ENCODE measurements at regions not wholly inside any gene's neighbourhood (a gene's known extent, or its start where the extent isn't known, plus 50 kb on each side); places are given as distances from the start of the nearest gene placed in this dataset.

GRCh38 chr18:60007661-60008060 is 107.9 kb downstream of the PMAIP1 start:
- Histone ChIP-seq H3K27ac (no peak overlapping the region), H3K9me3 (ENCODE audit: low read depth) (no peaks in the 10 kb centered on the region), H3K27me3 (no peaks in the 10 kb centered on the region), H3K9me2 (replicated peaks; ENCODE audit: insufficient read depth) (no peaks in the 10 kb centered on the region), H3K36me3 (replicated peaks; ENCODE audit: insufficient read depth, low read depth) (no peaks in the 10 kb centered on the region), H3K79me2 (no peaks in the 10 kb centered on the region), H2AFZ (no peak overlapping the region), H4K20me1 (ENCODE audit: insufficient read depth, poor library complexity, severe bottlenecking) (no peaks in the 10 kb centered on the region), H3K4me1 (ENCODE audit: insufficient read depth) (no peaks in the 10 kb centered on the region), H3K4me2 (no peak overlapping the region), H3K4me3 (no peak overlapping the region)
- WGBS (ENCODE audit: low lambda C conversion rate, missing lambda C conversion rate) = 79% methylated on average over 2 of the region's 2 CpGs
- DNase-seq (ENCODE audit: low spot score) = no peak
- TF ChIP-seq CTCF (IDR thresholded peaks at IDR 0.05; ENCODE audit: poor library complexity) = no peak

- WGBS (ENCODE audit: low lambda C conversion rate, missing lambda C conversion rate) = 90% methylated on average over 16 of the region's 16 CpGs
- Histone ChIP-seq H3K9me2 (replicated peaks; ENCODE audit: insufficient read depth) (no peaks in the 10 kb centered on the region), H3K36me3 (replicated peaks; ENCODE audit: insufficient read depth, low read depth) (no peaks in the 10 kb centered on the region), H3K9me3 (ENCODE audit: low read depth) (no peaks in the 10 kb centered on the region), H3K4me2 (no peak overlapping the region), H3K27me3 (no peaks in the 10 kb centered on the region), H4K20me1 (ENCODE audit: insufficient read depth, poor library complexity, severe bottlenecking) (no peaks in the 10 kb centered on the region), H3K4me3 (no peak overlapping the region), H3K4me1 (ENCODE audit: insufficient read depth) (no peaks in the 10 kb centered on the region), H3K79me2 (no peaks in the 10 kb centered on the region), H3K27ac (no peak overlapping the region), H2AFZ (no peak overlapping the region)
- no peak for DNase-seq (ENCODE audit: low spot score)
- no peak for TF ChIP-seq EZH2 (IDR thresholded peaks at IDR 0.05; ENCODE audit: borderline replicate concordance)
- no peak for TF ChIP-seq CTCF (IDR thresholded peaks at IDR 0.05; ENCODE audit: poor library complexity)
- no peak for TF ChIP-seq EZH2phosphoT487 (IDR thresholded peaks at IDR 0.05; ENCODE audit: low read depth, severe bottlenecking, unreplicated experiment)
Observed at GRCh38 chr18:60003610-60004185, 103.9 kb downstream of the PMAIP1 start.

GRCh38 chr18:59996370-59996966 is 96.7 kb downstream of the PMAIP1 start:
- WGBS (ENCODE audit: low lambda C conversion rate, missing lambda C conversion rate) = 15% methylated on average over 5 of the region's 5 CpGs
- Histone ChIP-seq H3K27ac (no peak overlapping the region), H2AFZ (no peak overlapping the region), H3K9me3 (ENCODE audit: low read depth) (no peaks in the 10 kb centered on the region), H3K79me2 (no peaks in the 10 kb centered on the region), H3K27me3 (peaks cover 15% of the 10 kb centered on the region), H3K4me3 (no peak overlapping the region), H3K4me2 (no peak overlapping the region), H4K20me1 (ENCODE audit: insufficient read depth, poor library complexity, severe bottlenecking) (no peaks in the 10 kb centered on the region), H3K9me2 (replicated peaks; ENCODE audit: insufficient read depth) (no peaks in the 10 kb centered on the region), H3K4me1 (ENCODE audit: insufficient read depth) (no peaks in the 10 kb centered on the region), H3K36me3 (replicated peaks; ENCODE audit: insufficient read depth, low read depth) (no peaks in the 10 kb centered on the region)
- DNase-seq (ENCODE audit: low spot score) = peak; percentile 75
- no peak for TF ChIP-seq EZH2 (IDR thresholded peaks at IDR 0.05; ENCODE audit: borderline replicate concordance)
- peak; percentile 83 for TF ChIP-seq CTCF (IDR thresholded peaks at IDR 0.05; ENCODE audit: poor library complexity)
- TF ChIP-seq EZH2phosphoT487 (IDR thresholded peaks at IDR 0.05; ENCODE audit: low read depth, severe bottlenecking, unreplicated experiment) = no peak
